ENCODE measurements at regions not wholly inside any gene's neighbourhood (a gene's known extent, or its start where the extent isn't known, plus 50 kb on each side); places are given as distances from the start of the nearest gene placed in this dataset.

DNA sequence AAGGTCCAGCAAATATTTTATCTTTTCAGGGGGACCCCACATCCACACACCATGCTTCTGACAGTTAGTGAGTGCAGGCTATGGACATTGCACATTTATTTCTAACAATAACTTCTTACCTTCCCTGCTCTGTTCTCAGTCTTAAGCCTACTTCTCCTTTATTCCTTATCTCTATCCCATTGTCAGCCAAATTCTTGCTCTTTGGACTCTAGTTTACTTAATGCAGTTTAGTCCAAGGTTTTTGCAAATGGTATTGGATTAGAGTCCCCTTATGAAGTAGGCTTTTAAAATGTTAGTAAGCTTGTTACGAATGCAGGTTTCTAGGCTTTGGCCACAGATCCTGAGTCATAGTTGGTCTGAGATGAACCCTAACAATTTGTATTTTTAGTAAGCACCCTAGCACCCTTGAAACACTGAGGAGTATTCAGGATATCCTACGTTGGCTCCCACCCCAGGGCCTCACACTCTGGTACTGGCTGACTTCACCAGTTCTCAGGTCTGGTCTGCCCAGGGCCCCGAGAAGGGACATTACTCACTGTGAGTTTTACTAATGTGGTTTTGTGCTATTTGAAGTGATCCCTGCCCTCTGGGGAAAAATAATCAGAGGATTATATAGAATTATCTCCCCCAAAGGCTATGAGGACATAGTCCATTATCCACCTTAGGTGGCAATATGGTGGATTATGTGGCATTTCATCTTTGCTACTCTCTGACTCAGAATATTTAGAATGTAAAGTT, 239.5 kb downstream of the TGFB2 start:
- DNase-seq = no peak

DNA sequence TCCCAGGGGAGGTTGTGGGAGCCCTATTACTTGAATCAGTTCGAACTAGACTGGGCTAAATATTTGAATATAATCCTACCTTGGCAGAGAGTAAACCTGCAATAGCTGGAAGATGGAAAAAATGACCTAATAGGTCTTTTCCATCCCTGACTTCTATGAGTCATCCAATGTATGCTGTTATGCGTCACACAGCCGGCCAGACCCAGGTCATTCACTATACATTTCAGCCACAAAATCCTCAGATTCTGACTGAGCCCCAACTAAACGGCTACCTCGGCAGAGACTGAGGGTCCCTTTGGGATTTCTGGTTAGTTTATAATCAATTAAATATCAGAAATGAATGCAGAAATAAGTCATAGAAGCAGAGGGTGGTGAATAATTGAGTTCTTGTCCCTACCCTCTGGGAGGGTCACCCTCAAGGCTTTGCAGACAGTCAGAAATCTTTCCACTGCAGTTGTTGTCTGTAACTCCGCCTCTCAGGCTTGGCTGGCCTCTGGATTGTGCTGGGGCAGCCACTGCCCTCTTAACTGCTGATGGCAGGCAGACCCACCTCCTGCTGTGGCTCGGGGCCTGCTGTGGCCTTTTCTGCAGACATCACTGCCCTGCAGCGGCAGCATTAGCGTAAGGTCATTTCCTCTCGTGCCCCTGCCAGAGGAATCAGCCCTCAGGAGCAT, 240.5 kb downstream of the TGFB2 start:
- no peak for DNase-seq

DNA sequence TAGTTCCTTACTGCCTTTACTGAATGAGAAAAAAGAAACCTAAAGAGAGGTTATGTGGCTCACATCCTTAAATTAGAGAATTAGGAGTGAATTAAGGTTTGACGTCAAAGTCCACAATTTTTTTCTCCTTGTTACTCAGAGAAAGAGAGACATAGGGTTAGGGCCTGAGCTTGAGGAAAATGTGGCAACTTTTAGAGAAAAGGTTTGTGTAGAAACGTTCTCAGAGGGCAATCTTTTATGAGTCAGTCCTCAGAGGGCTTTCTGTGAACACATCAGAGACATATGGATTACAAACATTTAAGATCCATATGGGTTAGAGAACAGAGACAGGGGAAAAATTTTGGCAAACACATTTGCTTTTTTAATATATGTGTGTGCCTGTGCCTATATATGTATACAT, 242.8 kb downstream of the TGFB2 start:
- DNase-seq = no peak

DNA sequence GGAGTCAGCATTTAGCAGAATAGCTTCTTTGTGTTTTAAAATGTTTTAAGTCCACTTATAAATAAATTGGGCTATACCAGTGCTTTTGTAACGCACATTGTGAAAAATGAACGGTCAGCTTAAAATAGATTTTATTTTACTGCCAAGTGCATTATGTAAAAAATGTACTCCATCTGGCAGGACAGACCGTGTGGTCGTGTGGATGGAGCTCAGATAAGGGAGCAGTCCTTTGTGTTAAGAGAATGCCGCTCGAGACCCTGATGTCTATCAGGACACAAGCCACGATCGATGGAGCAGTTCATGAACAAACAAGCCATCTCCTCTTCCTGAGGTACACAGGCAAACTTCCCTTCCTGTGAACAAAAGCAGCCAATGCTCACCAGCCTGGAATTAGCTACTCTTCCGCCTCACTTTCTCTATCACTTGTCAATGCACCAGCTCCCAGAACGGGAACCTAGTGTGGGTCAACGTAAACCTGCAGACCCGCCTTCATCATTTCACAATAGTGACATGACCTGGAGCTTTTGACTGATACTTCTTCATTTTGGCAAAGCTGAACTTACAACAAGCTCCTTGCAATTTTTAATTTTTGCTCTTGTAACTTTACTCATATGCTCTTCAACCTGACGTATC, 243.5 kb downstream of the TGFB2 start:
- DNase-seq = no peak

DNA sequence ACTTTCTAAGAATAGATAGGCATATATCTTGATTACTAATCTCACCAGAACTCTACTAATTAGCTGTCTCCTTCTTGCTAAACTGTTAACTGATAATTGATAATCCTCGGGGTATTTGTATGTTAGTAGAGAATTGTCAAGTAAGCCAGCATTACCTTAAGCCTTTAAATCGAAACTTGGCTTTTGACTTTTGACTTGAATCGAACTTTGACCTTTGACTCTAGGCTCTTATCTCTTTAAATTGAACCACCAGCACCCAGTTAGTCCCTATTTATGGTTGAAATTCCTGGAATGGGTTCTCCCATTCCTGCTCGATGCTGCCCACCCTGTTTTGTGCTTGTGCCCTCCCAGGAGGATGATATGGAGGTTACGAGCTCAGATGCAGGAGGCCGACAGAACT, 244.4 kb downstream of the TGFB2 start:
- no peak for DNase-seq

DNA sequence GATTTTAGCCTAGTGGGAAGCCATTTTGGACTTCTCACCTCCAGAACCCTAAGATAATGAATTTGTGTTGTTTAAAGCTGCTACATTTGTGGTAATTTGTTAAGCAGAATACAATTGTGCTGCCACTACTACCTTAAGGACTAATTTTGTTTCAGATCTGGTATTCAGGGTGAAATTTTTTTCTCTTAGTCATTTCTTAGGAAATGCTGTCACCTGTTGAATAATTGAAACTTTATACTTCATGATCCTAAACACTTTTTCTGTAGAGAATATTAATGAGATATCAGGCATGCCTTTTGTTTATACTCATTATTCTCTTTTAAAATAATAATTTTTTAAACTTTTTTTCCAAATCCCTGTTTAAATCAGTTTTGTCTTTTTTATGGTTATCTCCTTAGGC, 246.8 kb downstream of the TGFB2 start:
- DNase-seq = no peak

DNA sequence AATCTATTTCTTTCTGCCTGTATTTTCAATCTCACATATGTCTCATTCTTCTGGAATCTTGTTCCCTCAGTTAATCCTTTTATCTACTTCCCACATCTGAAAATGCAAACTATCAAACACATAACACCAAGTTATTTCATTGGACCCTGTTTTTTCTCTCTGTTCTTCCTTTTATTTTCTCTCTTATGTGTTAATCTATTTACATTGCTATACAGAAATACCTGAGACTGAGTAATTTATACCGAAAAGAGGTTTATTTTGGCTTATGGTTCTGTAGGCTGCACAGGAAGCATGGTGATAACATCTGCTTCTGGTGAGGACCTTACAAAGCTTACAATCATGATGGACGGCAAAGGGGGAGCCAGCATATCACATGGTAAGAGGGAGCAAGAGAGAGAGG, 247.6 kb downstream of the TGFB2 start:
- DNase-seq = no peak

DNA sequence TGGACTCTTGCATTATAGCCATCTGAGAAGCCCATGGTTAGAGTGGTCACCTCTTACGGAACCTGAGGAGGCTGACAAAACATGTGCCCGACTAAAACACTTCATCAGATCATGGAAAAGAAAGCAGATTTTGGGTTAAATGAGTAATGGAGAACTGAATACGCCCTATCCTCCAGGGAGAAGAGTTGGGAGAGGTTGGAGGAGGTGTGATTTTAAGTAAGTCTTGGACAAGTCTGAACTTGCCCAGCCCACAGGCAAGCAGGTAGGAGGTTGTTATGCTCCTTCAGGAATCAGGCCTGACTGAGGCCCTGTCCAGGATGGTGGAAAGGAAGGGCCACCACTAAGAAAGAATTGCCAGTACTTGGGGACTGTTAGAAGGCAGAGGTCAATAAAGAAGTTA, 255.8 kb downstream of the TGFB2 start:
- no peak for DNase-seq

DNA sequence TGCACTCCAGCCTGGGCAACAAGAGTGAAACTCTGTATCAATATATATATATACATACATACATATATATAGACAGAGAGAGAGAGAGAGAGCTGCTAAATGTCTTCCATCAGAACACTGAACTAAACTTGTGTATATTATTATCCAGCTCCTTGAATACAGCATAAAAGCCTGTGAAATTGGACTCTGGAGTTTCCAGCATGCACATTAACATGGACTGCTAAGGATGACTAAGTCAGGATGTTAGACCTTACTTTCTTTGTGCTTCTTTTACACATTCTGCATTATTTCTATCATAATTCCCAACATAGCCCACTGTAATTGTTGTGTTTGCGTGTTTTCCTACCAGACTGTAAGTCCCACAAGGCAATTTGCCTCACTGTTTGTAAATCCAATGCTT, 259.1 kb downstream of the TGFB2 start:
- no peak for DNase-seq

DNA sequence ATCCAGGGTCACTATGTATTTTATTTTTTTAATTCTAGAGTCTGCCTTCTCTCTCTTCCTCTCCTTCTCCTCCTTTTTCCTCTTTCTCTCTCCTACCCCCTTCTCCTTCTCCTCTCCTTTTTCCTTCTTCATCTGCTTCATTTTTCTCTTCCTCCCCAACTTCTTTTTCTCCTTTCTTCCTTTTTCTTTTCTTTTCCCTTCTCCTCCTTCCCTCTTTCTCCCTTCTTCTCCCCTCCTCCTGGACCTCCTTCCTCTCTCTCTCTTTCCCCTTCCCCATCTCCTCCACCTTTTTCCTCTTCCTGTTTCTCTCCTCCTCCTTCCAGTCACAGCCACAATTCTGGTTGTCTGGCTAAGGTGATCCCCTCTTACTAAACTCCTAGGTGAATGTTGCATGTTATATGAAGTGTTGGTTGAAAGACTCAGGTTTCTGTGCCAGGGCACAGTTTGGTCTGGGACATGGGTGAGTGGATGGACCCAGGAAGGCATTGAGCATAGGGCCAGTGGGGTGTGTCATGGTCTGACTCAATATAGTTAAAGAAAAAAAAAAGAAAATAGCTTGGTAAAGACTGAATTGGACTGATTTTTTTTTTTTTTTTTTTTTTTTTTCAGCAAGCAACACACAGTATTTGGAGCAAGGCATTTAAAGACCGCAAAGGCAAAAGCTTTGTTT, 266.9 kb downstream of the TGFB2 start:
- DNase-seq = no peak

DNA sequence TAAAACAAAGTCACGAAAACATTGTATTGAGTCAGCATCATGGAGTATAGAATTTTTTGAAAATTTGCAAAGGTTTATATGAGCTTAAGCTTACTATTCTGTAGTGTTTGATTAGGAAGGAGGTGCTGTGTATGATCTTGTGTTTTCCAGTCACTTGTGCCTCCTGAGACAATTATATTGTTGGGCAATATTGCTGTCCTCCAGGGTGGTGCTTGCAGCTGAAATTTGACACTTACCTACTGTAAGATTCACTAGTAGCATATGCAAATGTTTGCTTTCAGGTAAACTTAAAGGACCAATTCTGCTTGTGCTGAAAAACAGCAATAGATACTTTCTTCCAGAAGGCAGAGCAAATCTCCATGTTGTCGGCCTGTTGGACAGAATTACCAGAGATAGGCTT, 268.0 kb downstream of the TGFB2 start:
- DNase-seq = no peak

DNA sequence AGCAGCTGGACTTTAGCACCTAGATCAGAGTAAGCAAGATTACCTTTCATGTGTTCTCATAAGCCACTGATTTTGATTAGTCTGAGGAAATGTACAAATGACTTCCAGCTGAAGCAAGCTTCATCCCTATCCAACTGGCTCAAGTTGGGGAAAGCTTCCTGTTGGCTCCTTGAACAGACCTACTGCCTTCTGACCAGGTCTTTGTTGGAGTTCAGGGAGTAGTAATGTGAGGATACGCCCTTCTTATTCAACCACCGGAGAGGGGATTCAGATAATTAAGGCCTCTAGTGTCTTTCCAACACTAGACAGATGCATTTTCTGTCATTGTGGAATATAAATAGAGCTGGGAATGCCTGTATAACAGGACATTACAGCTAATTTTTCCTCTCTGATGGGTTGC, 268.9 kb downstream of the TGFB2 start:
- no peak for DNase-seq

DNA sequence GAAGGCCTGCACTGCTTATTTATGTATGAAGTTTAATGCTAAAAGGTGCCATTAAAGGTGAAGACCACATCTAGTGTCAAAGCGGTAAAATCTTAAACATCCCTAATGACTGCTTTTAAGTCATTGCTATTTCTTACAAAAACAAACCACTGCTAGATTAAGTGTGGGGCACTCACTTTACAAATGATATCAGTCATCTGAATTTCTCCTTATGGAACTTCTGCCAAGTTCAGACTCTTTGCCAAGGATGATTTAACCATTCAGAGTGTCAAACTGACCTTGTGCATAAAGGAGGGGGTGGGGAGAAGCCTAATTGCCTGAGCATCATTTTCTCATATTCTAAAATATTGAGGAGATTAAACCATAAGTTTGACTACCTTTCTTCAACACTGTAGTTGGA, 271.5 kb downstream of the TGFB2 start:
- no peak for DNase-seq

DNA sequence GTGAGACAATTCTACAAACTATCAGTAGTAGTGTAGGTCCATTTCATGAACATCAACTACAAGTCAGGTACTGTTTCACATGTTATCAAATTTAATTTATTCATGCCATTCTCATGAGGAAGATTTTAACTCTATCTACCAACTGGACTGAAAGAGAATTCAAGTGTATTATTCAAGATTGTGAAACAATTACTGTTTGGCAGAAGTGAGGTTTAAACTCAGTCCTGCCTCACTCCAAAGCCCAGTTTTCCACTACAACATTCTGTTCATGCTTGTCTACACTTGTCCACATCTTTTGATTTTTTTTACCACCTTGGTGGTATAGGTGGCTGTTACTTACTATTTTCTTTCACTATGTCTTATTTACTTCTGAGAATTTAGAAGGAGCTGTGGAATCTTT, 272.9 kb downstream of the TGFB2 start:
- DNase-seq = no peak

DNA sequence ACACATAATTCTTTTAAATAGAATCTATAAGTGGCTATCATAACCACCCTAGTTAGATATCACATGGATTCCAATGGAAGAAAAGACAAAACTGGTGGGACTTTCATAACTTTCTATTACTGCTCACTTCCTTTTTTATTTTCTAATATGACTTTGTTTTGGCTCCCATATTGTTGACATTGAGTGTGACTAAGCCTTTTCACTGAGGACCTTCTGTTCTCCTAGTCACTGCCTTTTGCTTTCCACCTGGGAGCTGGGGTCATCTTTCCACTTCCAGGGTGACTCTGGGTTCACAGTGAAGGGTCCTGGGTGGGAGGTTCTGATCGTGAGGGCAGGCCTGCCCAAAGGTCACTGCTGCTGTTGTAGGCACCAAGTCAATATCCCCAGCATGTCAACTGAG, 275.8 kb downstream of the TGFB2 start:
- DNase-seq = no peak

DNA sequence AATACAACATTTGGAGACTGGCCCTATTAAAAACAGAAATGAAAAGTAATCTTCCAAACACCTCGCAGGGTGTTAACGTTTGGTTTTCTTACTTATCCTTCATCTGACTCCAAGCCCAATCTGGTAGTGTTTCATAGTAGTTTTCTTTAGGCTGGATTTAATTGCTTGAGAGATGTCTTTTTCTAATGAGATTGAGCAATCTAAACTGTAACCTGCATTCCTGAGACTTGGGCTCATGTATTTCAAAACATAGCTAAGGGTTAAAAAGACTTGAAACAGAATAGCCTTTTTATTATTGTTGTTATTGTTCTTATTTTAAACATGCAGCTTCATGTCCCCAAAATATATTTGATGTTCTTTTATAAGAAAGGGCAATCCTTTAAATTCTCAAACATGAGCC, 278.9 kb downstream of the TGFB2 start:
- no peak for DNase-seq

DNA sequence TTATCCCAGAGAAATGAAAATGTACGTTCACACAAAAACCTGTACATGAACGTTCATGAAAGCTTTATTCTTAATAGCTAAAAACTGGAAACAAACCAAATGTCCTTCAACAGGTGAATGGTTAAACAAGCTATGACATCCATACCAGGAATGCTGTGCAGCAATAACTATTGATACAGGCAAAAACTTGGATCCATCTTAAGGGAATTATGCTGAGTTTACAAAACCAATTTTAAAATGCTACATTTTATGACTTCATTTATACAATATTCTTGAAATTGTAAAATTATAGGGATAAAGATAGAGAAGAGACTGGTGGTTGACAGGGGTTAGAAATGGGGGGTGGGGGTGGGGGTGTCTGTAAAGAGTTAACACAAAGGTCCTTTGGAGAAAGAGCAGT, 280.3 kb downstream of the TGFB2 start:
- no peak for DNase-seq

DNA sequence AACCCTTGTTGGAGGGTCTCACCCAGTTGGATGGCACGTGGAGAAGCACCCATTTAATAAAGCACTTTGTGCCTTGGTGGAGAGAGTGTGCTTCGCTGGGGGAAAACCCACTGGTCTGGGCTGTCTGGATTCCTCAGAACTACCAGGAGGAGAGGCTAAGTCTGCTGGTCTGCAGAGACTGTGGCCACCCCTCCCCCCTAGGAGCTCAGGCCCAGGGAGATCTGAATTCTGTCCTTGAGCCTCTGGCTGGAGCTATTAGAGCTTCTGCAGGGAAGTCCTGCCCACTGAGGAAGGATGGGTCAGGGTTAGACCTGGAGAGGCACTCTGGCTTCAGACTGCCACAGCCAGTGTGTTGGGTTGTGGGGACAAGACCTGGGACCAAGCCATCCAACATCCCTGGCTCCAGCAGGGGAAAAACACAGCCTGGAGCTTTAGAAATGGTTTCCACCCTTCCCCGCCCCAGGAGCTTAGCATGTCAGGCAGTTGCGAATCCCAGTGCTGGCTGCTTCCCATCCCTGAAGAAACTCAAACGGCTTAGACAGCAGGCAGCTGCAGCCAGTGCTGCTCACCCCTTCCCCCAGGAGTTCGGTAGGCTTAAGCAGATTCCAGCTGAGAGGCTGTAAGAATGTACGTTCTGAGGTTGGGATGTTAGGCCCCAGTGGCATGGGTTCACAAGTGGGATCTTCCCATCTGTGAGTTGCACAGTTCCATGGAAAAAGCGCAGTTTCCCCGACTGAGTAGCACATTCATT, 288.3 kb downstream of the TGFB2 start:
- DNase-seq = no peak

DNA sequence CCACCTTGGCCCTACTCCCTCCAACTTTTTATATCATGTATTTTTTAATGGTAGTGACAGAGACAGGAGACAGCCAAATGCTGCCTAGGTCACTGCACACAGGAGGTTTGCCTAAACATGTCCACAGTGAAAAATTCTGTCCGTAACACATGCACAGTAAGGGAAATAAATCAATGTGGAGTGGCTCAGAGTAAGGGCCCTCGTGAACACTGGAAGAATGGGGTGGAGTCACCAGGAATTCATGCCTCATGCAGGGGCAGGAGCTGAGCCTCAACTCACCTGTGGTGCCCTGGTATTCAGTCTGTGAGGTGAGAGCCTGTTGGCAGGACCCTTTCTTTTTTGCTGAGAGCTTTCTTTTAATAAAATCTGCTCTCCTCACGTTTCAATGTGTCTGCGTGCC, 289.1 kb downstream of the TGFB2 start:
- no peak for DNase-seq

DNA sequence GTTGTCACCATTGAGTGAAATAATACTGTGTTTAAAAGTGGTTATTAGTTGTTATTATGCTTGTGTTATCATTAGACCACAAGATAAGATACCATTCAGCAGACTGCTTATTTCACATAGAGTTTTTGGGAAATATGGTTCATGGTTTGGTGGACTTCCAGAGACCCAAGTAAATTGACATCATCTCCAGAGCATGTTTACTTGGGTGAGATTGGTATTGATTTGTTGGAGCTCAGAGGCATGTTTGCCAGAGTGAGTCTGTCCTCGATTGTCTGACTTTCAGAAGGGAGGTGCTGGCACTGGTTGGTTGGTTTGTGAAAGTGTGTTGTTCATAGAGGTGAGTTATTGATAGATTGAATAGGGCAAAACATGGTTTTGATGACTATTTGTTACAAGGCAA, 291.4 kb downstream of the TGFB2 start:
- no peak for DNase-seq

DNA sequence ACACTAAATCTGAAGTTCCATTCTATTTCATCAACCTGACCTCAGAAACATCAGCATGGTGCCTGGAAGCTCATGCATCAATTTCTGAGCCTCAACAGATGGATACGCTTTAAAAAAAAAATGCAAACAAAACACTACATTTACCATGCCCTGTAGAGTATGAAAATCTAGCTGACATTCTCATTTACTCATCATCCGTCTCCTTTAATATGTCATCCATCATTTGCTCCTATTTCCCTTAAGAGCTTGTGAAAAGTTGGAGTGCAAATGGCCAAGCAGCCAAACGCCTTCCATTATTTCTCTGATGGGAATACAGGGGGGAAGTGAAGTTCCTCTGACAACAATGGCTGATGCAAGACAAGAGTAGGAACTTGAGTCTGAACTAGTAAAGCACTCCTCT, 295.0 kb downstream of the TGFB2 start:
- no peak for DNase-seq

DNA sequence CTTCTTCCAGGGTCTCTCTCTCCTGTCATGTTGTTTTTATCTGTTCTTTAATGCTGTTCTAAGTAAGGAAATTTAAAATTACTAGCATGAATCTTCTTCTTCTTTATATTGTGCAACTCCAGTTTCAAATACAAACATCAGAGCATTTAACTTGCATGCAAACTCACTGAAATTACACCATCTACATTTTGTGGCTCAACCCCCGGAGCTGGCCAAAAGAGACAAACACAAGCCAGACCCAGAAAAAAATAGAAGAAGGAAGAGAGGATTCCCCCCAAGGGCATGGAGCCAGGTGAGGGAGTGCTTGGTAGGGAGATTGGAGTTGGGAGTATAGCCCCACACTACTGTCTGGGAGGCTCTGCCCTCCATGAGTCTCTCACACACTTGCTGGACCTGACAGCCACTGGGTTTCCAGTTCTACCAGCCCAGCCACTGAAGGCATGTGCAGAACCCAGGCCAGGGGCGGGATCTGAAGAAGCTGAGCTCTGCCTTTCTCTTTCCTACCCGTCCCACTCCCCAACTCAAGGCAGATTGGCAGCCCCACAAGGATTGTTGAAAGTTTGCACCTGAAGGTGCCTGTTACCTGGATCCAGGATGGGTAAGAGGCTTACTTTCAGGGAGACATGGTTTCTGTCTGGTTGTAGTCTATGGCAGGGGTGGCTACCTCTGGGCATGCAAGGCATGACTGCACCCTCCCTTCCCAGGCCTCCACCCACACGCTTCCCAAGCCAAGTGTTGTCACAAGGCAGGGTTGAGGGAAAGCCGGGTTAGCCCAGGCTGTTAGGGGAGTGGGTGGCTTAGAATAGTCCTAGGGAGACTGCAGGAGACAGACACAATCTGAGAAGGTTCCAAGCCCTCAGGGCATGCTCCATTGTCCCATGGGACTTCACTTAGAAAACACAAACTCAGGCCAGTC, 297.2 kb downstream of the TGFB2 start:
- DNase-seq = no peak

Data from NCI-H1417 treated with DMSO at 0.1 percent for 48 hours (cell line).